Activated CD8-positive, alpha-beta T cell treated with anti-CD3 and anti-CD28 coated beads for 36 hours (primary cell): ENCODE measurements at regions not wholly inside any gene's neighbourhood (a gene's known extent, or its start where the extent isn't known, plus 50 kb on each side); places are given as distances from the start of the nearest gene placed in this dataset.

ENCODE experiments used
- ATAC-seq: fragments of 200-7000 bp; cut with Tn5 transposase; one replicate; pipeline ENCODE4 v1.10.0; 2021; ENCODE audit warnings: mild to moderate bottlenecking, moderate library complexity
- CTCF ChIA-PET: fragments of 350-600 bp; sonication (Branson Sonifier 250); formaldehyde crosslinking; loops from one replicate; lab custom pipeline; 2021; ENCODE audit warnings: antibody characterized with exemption; lab: Charles Lee
- POLR2A ChIA-PET: fragments of 350-600 bp; sonication (Branson Sonifier 250); formaldehyde crosslinking; loops from one replicate; lab custom pipeline; 2021; ENCODE audit warnings: antibody characterized with exemption; lab: Charles Lee
- DNase-seq: peaks from one replicate; pipeline ENCODE4 v3.0.0-alpha.2; 2020
- H3K27ac Mint-ChIP-seq: one replicate; pipeline ENCODE4 v1.8.0; 2021; ENCODE audit warnings: mild to moderate bottlenecking, mixed read lengths
- H3K27me3 Mint-ChIP-seq: one replicate; pipeline ENCODE4 v1.8.0; 2021; ENCODE audit warnings: mixed read lengths
- H3K36me3 Mint-ChIP-seq: one replicate; pipeline ENCODE4 v1.8.0; 2021; ENCODE audit warnings: low read depth, mixed read lengths
- H3K4me1 Mint-ChIP-seq: one replicate; pipeline ENCODE4 v1.8.0; 2021; ENCODE audit warnings: low read depth, mixed read lengths
- H3K4me3 Mint-ChIP-seq: one replicate; pipeline ENCODE4 v1.8.0; 2021; ENCODE audit warnings: mild to moderate bottlenecking, moderate library complexity, mixed read lengths
- H3K9me3 Mint-ChIP-seq: one replicate; pipeline ENCODE4 v1.8.0; 2021; ENCODE audit warnings: mixed read lengths
- CTCF ChIP-seq: fragments of 200-600 bp; IDR thresholded peaks from one replicate; pipeline ENCODE4 v1.8.0; 2022; ENCODE audit warnings: antibody characterized with exemption, mild to moderate bottlenecking
- intact Hi-C: fragments of 100-400 bp; cut with micrococcal nuclease; formaldehyde crosslinking; loops from one replicate; pipeline ENCODE4 v1.10.0; 2022

DNA sequence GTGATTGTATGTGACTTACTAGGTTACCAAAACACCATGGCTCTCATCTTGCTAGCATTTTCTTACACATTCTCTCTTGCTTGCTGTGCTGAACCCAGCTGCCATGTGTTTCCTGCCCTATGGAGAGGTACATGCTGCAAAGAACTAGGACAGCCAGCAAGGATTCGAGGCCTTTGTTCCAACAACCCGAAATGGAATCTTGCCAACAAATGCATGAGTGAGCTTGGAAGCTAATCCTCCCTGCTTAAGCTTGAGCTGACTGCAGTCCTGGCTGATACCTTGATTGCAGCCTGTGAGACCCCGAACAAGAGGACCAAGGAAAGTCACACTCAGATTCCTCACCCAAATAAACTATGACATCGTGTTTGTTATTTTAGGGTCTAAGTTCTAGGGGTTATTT, 651.2 kb downstream of the SLITRK6 start:
- POLR2A ChIA-PET, result no interaction called here
- H3K36me3 Mint-ChIP-seq, result no peaks in the 10 kb centered on the region
- ATAC-seq, result no peak

GRCh38 chr13:85142351-85142927, 656.8 kb downstream of the SLITRK6 start:
- H3K4me3 Mint-ChIP-seq, result no peak overlapping the region
- ChIA-PET POLR2A (no interaction called here), CTCF (no interaction called here)
- DNase-seq, result no peak
- intact Hi-C loops, result no loop called here
- TF ChIP-seq CTCF, result no peak
- ATAC-seq, result no peak
- H3K27me3 Mint-ChIP-seq, result no peaks in the 10 kb centered on the region
- H3K36me3 Mint-ChIP-seq, result no peaks in the 10 kb centered on the region
- peaks cover 4% of the 10 kb centered on the region for H3K9me3 Mint-ChIP-seq
- H3K4me1 Mint-ChIP-seq, result no peaks in the 10 kb centered on the region
- no peak overlapping the region for H3K27ac Mint-ChIP-seq

More for the DNA sequence above, 651.2 kb downstream of the SLITRK6 start:
- no peak for DNase-seq
- CTCF ChIA-PET, result no interaction called here
- no peaks in the 10 kb centered on the region for H3K9me3 Mint-ChIP-seq
- intact Hi-C loops, result no loop called here
- H3K4me1 Mint-ChIP-seq, result no peaks in the 10 kb centered on the region
- TF ChIP-seq CTCF, result no peak
- H3K4me3 Mint-ChIP-seq, result no peak overlapping the region
- H3K27ac Mint-ChIP-seq, result no peak overlapping the region
- H3K27me3 Mint-ChIP-seq, result no peaks in the 10 kb centered on the region

DNA sequence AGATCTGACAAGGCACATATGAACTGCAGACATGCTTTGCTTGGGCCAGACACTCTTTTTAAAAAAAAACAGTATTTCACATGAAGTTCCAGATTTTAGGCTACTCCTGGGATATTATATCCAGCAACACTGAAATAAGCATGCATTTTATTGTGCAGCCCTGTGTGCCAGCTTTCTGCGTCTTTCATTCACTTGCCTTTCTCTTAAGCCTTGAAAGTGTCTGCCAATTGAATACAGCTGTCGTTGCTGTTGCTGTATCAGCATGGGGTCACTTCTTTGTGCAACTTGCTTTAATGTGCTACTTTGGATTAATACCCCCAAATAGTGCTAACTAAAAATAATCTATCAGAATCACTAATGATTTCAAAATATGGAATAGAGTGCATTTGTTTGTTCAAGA, 657.8 kb downstream of the SLITRK6 start:
- TF ChIP-seq CTCF, result no peak
- Mint-ChIP-seq H3K27me3 (no peaks in the 10 kb centered on the region), H3K4me3 (no peak overlapping the region), H3K9me3 (peaks cover 4% of the 10 kb centered on the region), H3K36me3 (no peaks in the 10 kb centered on the region), H3K4me1 (no peaks in the 10 kb centered on the region), H3K27ac (no peak overlapping the region)
- intact Hi-C loops, result no loop called here
- ChIA-PET CTCF (no interaction called here), POLR2A (no interaction called here)
- ATAC-seq (no peak), DNase-seq (no peak)

DNA sequence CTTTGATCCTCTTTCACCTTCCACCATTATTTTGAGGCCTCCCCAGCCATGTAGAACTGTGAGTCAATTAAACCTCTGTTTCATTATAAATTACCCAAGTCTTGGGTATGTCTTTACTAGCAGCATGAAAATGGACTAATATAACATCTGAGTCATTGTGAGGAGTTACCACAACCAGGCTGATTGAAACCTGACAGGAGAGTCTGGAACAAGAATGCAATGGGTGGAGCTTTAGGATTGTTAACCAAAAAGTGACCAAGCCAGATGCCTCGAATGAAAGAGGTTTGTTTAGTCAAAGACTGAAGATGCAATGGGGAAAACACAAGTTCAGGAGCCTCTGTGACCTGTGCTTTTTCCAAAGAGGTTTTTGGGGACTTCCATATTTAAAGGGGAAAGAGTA, 659.0 kb downstream of the SLITRK6 start:
- DNase-seq, result no peak
- intact Hi-C loops, result no loop called here
- ATAC-seq, result no peak
- Mint-ChIP-seq H3K36me3 (no peaks in the 10 kb centered on the region), H3K9me3 (peaks cover 4% of the 10 kb centered on the region), H3K4me1 (no peaks in the 10 kb centered on the region), H3K27ac (no peak overlapping the region), H3K4me3 (no peak overlapping the region), H3K27me3 (no peaks in the 10 kb centered on the region)
- POLR2A ChIA-PET, result interaction anchor here (0.6 kb wide), 1 partner anchor 26 kb away, joined by 3 read pairs; no protein-coding TSS in a partner anchor
- no peak for TF ChIP-seq CTCF
- CTCF ChIA-PET, result no interaction called here

DNA sequence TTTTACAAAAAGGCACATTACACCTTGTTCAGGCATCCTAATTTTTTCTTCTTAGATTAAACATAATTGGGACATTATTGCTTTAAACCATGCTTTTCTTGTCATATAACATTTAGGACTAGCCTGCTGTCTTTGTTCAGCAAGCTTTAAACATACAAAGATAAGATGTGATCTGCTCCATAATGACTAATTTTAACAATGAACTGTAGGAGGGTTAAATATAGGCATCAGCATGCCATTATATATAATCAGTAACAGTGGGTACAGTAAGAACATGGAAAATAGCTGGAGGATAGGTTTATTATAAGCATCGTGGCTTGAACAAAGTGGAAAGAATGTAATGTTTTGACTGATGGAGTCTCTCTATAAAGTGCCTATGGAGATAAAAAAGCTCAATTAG, 661.7 kb downstream of the SLITRK6 start:
- ChIA-PET POLR2A (no interaction called here), CTCF (no interaction called here)
- no peak for TF ChIP-seq CTCF
- Mint-ChIP-seq H3K27me3 (no peaks in the 10 kb centered on the region), H3K4me1 (no peaks in the 10 kb centered on the region), H3K36me3 (no peaks in the 10 kb centered on the region), H3K9me3 (peaks cover 6% of the 10 kb centered on the region), H3K27ac (no peak overlapping the region), H3K4me3 (no peak overlapping the region)
- no peak for DNase-seq
- no peak for ATAC-seq
- intact Hi-C loops, result no loop called here
